Fibroblast of villous mesenchyme (primary cell): ENCODE measurements at regions not wholly inside any gene's neighbourhood (a gene's known extent, or its start where the extent isn't known, plus 50 kb on each side); places are given as distances from the start of the nearest gene placed in this dataset.

ENCODE experiments used
- DNase-seq: peaks from one replicate; pipeline ENCODE4 v3.0.0-alpha.2; 2010; ENCODE audit warnings: low read depth
- H3K4me3 ChIP-seq: 2 replicates; pipeline ENCODE4 v1.5.1; 2011; ENCODE audit warnings: low read depth, mild to moderate bottlenecking, low read length
- CTCF ChIP-seq: IDR thresholded peaks from 2 replicates; pipeline ENCODE4 v1.5.1; 2012; ENCODE audit warnings: low read depth, mild to moderate bottlenecking, low read length; ENCODE audit not compliant: insufficient read depth

GRCh38 chr18:78859686-78860085 lies 119.9 kb upstream of the SALL3 start:
- no peak overlapping the region for H3K4me3 ChIP-seq
- TF ChIP-seq CTCF = no peak
- no peak for DNase-seq

- TF ChIP-seq CTCF = no peak
- no peak overlapping the region for H3K4me3 ChIP-seq
- DNase-seq = no peak
These were observed 119.5 kb upstream of the SALL3 start for GRCh38 chr18:78860117-78860516.

- H3K4me3 ChIP-seq = no peak overlapping the region
- TF ChIP-seq CTCF = no peak
- no peak for DNase-seq
These were observed 118.5 kb upstream of the SALL3 start for GRCh38 chr18:78861116-78861515.

- H3K4me3 ChIP-seq = no peak overlapping the region
- TF ChIP-seq CTCF = no peak
- no peak for DNase-seq
These were observed 117.9 kb upstream of the SALL3 start for GRCh38 chr18:78861706-78862105.

- DNase-seq = no peak
- H3K4me3 ChIP-seq = no peak overlapping the region
- TF ChIP-seq CTCF = no peak
These were observed 117.2 kb upstream of the SALL3 start for GRCh38 chr18:78862395-78862794.

GRCh38 chr18:78865056-78865598 lies 114.5 kb upstream of the SALL3 start:
- no peak for DNase-seq
- TF ChIP-seq CTCF = no peak
- H3K4me3 ChIP-seq = no peak overlapping the region

GRCh38 chr18:78865771-78866310 lies 113.8 kb upstream of the SALL3 start:
- H3K4me3 ChIP-seq = no peak overlapping the region
- DNase-seq = no peak
- TF ChIP-seq CTCF = no peak
